HFF-Myc (cell line): ENCODE measurements at regions not wholly inside any gene's neighbourhood (a gene's known extent, or its start where the extent isn't known, plus 50 kb on each side); places are given as distances from the start of the nearest gene placed in this dataset.
"Not testable (repeated sequence)": the region's sequence is repeated elsewhere in the genome, so short reads cannot be mapped to it uniquely, and the experiment has no call there.

Experiments
- DNase-seq: peaks from one replicate; pipeline ENCODE4 v3.0.0-alpha.2; 2011; ENCODE audit warnings: low read depth; ENCODE audit errors: extremely low read depth
- H3K4me3 ChIP-seq: replicated peaks from 2 replicates; pipeline ENCODE4 v1.5.1; 2011; ENCODE audit warnings: low read depth, mild to moderate bottlenecking, control low read depth, low read length
- TF ChIP-seq, protein P1 (sequence below): IDR thresholded peaks from 2 replicates; pipeline ENCODE4 v1.5.1; 2012; ENCODE audit warnings: mild to moderate bottlenecking, low read depth, low read length, control low read depth; ENCODE audit errors: missing control alignments

DNA sequence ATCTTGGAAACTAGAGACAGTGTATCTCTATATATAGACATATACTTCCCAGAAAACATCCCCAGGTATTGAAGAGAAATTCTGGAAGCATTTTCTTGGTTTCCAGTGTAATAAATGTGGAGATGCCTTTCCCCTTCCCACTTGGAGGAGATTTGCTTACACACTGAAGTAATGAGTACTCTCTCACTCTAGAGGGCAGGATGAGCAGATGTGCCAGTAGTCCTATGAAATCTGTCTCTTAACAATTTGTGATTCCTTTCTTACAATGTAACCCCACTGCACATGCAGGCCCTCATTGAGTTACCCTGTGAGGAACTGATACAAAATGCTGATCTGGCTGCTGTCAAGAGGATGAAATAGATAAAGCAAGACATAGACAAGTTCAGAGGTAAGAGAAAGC is 567.2 kb downstream of the SLCO4C1 start:
- DNase-seq, result no peak
- H3K4me3 ChIP-seq, result no peak overlapping the region
- TF ChIP-seq, protein P1, sequence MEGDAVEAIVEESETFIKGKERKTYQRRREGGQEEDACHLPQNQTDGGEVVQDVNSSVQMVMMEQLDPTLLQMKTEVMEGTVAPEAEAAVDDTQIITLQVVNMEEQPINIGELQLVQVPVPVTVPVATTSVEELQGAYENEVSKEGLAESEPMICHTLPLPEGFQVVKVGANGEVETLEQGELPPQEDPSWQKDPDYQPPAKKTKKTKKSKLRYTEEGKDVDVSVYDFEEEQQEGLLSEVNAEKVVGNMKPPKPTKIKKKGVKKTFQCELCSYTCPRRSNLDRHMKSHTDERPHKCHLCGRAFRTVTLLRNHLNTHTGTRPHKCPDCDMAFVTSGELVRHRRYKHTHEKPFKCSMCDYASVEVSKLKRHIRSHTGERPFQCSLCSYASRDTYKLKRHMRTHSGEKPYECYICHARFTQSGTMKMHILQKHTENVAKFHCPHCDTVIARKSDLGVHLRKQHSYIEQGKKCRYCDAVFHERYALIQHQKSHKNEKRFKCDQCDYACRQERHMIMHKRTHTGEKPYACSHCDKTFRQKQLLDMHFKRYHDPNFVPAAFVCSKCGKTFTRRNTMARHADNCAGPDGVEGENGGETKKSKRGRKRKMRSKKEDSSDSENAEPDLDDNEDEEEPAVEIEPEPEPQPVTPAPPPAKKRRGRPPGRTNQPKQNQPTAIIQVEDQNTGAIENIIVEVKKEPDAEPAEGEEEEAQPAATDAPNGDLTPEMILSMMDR, result no peak

DNA sequence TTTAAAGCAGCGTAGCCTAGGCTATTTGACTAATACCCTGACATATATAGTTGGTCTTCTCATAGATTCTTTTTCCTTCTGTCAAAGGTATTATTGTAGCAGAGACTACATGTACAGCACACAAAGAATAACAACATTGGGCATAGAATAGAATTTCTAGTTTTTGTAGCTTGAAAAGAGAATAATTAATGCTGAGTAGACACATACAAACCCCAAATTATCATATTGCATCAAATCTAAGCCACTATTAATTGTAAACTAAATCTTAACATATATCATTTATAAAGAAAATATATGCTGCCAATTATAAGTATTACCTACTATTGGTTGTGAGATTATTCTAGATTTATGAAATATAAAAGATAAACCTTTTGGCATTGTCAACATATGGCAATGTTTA is 574.5 kb downstream of the SLCO4C1 start:
- DNase-seq, result no peak
- TF ChIP-seq, protein P1, result no peak
- no peak overlapping the region for H3K4me3 ChIP-seq

DNA sequence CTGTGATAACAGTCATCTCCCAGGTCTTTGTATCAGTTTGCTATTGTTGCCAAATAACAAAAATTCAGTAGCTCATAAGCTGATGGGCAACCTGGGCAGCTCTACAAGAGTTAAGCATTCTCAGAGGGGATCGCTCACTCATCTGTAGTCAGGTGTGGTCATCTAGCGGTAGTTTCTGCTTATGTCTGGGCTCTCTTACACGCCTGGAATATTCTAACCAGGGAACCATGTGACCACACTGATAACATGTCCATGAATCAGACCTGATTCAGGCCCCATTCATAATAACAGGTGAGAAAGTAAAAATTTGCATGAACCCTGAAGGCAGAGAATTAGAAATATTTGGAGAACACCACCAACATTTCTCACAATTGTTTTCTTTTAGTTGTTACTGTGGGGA is 576.1 kb downstream of the SLCO4C1 start:
- H3K4me3 ChIP-seq, result no peak overlapping the region
- DNase-seq, result no peak
- TF ChIP-seq, protein P1, result no peak

DNA sequence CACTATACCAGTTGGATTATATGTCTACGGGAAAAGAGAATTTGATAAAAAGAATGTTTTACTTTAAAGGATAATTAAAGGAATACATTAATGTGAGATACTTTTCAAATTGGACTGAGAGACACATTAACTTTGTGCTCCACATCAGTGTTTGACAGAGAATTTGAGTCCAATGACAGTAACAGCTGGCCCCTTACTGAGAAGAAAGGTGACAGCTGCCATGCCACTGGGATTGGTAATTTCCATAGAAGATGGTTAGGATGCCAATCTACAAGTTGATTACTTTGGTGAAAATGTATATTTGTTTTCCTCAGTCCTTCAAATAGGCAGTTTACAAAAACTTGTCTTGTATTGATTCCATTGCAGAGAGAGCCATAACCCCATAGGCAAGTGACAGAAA is 578.4 kb downstream of the SLCO4C1 start:
- DNase-seq, result no peak
- no peak overlapping the region for H3K4me3 ChIP-seq
- TF ChIP-seq, protein P1, result no peak

DNA sequence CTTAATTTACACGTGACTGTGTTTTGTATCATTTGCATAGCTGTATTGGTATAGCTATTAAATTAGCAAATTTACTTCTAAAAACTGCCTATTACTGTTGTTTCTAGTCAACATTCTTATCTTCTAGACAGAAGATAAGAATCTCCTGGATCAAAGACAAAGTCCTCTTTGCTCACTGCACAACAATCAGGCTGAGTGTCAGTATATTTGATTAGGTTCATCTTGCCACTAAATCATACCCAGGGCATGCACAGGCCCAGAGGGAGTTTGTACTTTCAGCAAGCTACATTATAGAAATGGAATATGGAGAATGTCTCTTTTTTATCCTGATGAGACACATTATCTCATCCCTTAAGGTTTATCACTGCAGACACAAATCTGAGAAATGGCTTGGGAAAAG is 579.1 kb downstream of the SLCO4C1 start:
- H3K4me3 ChIP-seq, result no peak overlapping the region
- TF ChIP-seq, protein P1, result no peak

DNA sequence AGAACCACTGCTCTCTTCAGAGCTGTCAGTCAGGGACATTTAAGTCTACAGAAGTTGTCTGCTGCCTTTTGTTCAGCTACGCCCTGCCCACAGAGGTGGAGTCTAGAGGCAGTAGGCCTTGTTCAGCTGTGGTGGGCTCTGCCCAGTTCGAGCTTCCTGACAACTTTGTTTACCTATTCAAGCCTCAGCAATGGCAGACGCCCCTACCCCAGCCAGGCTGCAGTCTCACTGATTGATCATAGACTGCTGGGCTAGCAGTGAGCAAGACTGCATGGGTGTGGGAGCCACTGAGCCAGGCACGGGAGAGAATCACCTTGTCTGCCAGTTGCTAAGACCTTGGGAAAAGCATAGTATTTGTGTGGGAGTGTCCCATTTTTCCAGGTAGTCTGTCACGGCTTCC is 580.3 kb downstream of the SLCO4C1 start:
- not testable (repeated sequence) for H3K4me3 ChIP-seq, DNase-seq

More for the DNA sequence above, 579.1 kb downstream of the SLCO4C1 start:
- DNase-seq, result no peak

DNA sequence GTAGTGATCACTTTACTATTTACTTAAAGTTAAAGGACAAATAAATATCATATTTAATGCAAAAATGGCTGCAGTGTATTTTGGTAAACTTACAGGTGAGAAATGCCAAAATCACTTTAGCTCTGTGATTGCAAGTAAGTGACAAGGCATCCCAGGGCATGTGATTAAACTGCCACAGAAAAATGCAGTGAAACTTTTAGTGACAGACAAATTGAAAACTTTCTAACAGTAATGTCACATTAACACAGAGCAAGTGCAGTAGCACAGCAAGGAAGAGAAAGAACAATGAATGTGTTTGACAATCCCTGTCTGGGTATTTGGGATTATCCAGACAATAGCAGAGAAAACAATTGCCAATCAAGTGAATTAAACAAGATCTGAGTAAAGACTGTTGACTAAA is 606.8 kb downstream of the SLCO4C1 start:
- no peak for DNase-seq
- H3K4me3 ChIP-seq, result no peak overlapping the region
- TF ChIP-seq, protein P1, result no peak
